NCI-H345 (cell line): ENCODE measurements at regions not wholly inside any gene's neighbourhood (a gene's known extent, or its start where the extent isn't known, plus 50 kb on each side); places are given as distances from the start of the nearest gene placed in this dataset.
A peak's percentile ranks its signal among the peaks of the same experiment; 100 is the strongest.
"Not testable (repeated sequence)": the region's sequence is repeated elsewhere in the genome, so short reads cannot be mapped to it uniquely, and the experiment has no call there.

Experiments used
- DNase-seq: peaks from one replicate; lab custom pipeline; 2025; lab: John Stamatoyannopoulos, UW

DNA sequence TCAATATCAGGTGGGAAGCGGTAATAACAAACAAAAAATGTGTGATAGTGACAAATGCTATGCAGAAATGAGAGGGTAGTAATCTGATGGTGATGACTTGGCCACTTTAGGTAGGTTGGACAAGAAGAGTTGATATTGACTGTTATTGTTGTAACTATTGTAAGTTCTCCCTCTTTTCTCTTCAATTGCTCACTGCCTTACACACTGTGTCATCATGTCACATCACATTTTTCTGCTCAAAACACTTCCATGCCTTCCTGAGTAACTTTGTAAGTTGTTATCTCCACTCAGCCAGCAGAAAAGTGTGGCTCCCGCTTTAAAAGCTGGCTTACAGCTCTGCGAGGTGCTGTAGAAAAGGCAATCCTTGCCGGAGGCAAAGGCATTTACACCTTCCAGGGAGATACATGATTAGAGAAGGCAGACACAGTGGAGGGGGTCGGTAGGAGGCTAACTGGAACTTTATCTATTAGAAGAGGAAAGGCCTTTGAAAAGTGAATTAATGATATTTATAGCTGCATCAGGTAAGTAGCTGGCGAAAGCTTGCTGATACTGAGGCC is 85.2 kb upstream of the CLINT1 start:
- no peak for DNase-seq

DNA sequence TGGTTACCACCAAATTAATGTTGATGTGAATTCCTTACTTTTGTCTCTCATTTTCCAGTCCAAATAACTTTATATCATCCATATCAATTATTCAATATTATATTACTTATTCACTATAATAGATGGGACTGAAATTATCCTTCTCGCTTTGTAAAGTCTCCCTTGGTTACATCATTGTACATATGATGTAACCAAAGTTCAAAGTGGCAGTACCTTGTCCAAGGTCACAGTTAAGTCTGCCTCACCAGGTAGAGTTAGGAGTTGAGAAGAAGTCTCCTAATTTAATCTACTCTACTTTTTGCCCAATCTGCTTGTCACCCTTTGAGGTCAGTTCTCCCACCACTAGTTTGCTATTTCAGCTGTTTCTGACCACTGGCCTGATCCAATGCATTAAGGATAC is 83.7 kb upstream of the CLINT1 start:
- no peak for DNase-seq

DNA sequence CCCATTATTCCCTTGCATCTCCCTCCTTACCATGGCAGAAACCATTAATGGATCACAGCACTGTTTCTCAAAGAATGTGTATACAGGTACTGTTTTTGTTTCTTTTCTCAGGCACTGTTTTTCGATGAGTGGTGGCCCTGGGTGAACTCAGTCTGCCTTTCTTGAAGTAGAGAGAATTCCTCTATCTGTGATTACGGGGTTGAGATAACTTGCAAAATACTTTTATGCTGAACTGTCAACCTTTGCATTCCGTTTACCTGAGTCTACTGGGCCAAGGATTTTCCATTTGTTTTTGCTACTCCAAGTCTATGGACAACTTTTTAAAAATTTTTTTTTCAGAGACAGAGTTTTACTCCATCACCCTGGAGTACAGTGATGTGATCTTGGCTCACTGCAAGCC is 82.7 kb upstream of the CLINT1 start:
- DNase-seq = no peak

DNA sequence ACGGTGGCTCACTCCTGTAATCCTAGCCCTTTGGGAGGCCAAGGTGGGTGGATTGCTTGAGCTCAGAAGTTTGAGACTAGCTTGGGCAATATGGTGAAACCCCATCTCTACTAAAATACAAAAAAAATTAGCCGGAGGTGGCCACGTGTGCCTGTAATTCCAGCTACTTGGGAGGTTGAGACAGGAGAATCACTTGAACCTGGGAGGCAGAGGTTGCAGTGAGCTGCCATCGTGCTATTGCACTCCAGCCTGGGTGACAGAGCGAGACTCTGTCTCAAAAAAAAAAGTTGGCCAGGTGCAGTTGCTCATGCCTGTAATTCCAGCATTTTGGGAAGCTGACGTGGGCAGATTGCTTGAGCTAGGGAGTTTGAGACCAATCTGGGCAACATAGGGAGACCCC is 79.2 kb upstream of the CLINT1 start:
- not testable (repeated sequence) for DNase-seq

DNA sequence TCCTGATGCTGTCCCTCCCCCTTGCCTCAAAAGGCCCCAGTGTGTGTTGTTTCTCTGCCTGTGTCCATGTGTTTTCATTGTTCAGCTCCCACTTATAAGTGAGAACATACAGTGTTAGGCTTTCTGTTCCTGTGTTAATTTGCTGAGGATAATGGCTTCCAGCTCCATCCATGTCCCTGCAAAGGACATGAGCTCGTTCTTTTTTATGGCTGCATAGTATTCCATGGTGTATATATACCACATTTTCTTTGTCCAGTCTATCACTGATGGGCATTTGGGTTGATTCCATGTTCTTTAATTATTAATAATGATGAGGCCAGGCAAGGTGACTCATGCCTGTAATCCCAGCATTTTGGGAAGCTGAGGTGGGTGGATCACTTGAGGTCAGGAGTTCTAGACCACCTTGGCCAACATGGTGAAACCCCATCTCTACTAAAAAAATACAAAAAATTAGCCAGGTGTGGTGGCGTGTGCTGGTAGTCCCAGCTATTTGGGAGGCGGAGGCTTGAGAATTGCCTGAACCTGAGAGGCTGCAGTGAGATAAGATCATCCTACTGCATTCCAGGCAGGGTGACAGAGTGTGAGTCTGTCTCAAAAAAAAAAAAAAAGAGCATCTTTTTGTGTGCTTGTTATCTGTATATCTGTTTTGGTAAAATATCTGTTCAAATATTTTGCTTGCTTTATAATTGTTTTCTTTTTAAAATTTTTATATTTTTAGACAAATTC is 78.0 kb upstream of the CLINT1 start:
- DNase-seq = not testable (repeated sequence)

DNA sequence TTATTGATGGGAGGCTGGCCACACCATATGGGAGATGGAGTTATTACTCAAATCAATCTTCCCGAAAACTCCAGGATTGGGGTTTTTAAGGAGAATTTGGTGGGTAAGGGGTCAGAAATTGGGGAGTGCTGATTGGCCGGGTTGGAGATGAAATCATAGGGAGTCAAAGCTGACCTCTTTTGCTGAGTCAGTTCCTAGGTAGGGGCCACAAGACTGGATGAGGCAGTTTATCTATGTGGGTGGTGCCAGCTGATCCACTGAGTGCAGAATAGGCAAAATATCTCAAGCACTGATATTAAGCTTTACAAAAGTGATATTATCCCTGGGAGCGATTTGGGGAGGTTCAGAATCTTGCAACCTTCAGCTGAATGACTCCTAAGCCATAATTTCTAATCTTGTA is 75.7 kb upstream of the CLINT1 start:
- DNase-seq = no peak

DNA sequence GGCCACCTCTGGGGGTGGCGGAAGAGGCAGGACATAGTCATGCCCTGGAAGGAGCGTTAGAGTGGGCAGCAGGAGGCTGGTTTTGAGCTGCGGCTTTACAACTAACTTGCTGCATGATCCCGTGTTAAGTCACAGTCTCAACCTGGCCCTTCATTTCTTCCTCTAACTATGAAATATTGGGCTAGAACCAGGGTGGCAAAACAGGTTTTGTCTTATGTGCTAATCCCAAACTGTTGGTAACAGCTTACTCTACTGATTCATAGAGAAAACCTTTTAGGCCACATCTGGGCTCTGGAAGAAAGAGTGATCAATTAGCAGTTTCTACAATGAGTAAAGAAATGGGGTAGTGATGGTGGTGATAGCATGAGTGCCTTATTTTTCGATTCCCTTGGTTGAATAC is 74.1 kb upstream of the CLINT1 start:
- DNase-seq = no peak

DNA sequence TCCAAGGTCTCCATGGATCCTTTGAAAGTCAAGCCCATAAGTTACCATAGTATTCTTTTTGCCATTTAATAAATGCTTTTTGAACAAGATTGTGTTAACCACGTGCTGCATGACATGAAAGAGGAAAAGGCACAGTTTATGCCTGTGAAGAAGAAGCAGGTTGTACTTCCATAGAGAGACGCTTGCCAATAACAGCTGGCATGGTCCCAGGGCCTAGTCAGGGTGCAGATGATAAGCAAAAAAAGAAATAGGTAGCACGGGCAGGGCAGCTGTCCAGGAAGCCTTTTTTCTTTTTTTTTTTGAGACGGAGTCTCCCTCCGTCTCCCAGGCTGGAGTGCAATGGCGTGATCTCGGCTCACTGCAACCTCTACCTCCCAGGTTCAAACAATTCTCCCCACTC is 71.8 kb upstream of the CLINT1 start:
- no peak for DNase-seq

DNA sequence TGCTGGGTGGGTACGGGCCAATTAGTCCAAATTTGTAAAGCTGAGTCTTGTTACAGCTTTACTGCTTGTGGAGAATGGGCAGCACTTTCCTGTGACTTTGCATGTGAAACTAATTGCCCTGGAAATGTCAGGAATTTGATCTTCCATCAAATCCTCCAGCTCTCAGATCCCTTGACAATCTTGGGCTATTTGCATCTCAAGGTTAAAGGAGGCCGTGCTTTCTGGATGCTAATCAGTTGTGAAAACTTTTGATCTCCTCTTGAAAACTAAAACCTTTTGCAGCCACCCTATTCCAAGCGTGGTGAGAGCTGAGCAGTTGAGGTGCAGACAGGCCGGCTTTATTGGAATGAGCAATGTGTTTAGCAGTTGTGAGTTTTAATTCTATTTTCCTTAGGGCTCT is 68.0 kb upstream of the CLINT1 start:
- no peak for DNase-seq

DNA sequence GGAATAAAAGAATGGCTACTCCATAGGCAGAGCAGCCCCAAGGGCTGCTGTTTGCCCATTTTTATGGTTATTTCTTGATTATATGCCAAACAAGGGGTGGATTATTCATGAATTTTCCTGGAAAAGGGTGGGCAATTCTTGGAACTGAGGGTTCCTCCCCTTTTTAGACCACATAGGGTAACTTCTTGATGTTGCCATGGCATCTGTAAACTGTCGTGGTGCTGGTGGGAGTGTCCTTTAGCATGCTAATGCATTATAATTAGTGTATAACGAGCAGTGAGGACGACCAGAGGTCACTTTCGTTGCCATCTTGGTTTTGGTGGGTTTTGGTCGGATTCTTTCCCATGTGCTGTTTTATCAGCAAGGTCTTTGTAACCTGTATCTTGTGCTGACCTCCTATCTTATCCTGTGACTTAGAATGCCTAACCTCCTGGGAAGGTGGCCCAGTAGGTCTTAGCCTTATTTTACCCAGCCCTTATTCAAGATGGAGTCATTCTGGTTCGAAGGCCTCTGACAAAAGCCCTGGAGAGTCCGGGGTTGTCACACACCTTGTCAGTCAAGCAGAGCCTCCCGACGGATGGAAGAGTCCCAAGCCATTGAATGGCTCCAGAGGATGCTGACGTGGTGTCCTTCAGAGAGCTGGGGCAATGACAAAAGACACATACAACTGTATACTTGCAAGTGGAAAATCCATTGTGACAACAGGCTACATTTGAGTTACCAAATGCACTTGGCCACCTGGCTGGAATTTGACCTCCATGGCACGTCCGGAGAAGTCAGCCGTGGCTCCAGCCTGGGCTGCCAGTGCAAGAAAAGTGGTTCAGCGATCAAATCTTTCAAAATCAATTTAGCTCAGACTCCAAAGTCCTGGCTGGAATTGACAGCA is 67.1 kb upstream of the CLINT1 start:
- no peak for DNase-seq

DNA sequence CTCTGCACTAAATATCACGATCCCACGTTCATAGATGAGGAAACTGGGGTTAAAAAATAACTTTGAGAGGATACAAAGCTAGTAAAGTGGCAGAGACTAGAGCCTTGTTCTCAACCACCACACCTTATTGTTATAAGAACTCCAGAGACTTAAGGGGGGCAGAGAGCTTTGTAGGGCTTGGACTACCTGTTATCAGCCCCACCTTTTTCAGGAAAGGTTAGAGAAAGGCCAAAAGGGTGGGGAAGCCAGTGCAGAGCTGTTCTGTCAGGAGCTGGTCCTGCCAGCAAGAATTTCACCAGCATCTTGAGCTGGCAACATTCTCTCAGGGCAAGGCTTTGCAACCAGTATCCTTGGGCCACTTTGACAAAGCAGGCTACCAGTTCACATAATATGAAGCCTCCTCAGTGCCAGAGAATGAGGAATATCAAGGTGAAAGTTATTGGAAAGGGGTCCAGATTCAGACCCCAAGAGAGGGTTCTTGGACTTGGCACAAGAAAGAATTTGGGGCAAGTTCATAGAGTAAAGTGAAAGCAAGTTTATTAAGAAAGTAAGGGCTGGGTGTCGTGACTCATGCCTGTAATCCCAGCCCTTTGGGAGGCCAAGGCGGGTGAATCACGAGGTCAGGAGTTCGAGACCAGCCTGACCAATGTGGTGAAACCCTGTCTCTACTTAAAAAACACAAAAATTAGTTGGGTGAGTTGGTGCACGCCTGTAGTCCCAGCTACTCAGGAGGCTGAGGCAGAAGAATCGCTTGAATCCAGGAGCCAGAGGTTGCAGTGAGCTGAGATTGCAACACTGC is 66.2 kb upstream of the CLINT1 start:
- no peak for DNase-seq

DNA sequence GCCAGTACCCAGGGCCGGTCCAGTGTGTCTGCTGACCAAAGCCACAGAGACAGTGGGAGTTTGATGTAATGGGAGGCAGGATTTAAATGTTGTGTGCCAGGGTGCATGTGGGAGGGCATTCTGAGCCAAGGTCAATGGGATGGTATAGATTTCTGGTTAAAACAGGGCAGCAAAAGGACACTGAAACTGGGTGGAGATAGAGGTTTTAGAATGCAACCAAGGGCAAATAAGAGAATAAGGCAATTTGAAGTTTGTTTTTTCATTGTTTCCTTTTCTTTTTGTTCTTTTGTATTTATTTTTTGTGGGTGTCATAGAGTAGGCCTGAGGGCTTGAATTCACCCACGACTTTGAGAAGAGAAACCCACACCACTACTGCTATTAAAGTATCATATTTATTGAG is 65.5 kb upstream of the CLINT1 start:
- no peak for DNase-seq

DNA sequence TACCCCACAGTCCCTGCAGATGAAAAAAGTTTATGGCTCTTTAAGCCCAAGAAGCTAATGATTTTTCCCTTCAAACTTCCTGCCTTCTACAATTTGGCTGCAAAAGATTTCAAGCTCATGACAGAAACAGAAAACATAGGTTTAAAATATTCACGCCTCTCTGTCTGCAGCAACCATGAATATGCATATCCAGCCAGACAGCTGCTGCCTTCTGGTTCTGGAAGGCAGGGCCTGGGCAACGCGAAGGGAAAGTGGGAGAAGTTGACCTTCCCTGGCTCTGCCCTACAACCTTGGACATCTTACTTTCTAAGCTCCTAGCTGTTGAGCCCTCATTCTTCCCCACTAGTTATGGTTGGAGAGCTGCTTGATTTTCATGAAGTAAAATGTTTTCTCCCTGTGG is 64.8 kb upstream of the CLINT1 start:
- no peak for DNase-seq

DNA sequence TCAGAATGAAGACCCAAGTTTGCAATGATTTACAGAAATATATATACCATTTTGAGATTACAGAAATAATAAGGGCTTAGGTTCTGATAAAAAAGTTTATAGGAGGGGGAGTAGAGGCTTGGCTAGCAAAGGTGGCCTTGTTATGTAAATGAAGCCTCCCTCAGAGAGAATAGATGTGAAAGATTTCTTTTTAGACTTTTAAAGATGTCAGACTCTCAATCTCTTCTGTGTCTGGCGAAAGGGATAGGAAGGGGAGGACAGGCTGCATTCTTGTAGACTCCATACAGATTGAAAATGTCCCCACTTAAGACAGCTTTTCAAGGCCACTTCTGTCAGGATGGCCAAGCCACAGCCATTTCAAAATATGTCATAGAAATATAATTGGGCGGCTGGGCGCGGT is 63.1 kb upstream of the CLINT1 start:
- DNase-seq = no peak

DNA sequence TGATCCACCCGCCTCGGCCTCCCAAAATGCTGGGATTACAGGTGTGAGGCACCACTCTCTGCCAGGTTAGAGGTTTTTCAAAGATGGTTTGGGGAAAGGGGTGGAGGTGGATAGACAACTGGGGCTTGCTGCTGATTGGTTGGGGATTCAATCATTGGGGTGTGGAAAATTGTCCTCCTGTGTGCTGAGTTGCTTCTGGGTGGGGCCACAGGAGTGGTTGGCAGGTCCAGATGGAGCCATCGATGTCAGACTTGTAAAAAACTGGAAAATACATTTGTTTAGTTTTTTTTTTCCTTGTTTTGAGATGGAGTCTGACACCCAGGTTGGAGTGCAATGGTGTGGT is 61.9 kb upstream of the CLINT1 start:
- DNase-seq = no peak

DNA sequence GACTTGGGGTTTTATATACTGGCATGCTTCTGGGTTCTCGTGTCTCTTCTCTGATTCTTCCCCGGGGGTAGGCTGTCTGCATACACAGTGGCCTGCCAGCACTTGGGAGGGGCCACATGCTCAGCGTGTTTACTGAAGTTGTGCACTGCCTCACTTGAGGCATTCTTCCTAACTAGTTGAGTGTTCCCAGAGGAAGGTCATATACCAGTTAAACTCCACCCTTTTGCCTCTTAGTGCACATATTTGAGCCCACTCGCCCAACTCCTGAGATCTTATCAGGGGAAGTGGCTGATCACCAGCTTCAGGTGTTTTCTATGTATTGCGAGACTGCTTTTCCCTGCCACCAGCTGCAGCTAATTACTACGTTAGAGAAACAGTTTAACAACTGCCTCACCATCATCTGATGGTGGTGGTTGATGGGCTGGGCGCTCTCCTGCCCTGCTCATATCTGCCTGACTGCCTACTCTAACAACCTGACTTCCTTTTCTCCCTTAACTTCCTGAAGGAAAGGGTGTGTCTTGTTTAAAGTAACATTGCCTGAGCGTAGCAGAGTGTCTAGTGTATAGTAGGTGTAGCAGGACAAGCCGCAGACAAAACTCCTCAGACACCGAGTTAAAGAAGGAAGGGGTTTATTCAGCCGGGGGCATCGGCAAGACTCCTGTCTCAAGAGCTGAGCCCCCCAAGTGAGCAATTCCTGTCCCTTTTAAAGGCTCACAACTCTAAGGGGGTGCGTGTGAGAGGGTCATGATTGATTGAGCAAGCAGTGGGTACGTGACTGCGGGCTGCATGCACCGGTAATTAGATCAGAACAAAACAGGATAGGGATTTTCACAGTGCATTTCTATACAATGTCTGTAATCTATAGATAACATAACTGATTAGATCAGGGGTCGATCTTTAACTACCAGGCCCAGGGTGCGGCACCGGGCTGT is 60.1 kb upstream of the CLINT1 start:
- no peak for DNase-seq

DNA sequence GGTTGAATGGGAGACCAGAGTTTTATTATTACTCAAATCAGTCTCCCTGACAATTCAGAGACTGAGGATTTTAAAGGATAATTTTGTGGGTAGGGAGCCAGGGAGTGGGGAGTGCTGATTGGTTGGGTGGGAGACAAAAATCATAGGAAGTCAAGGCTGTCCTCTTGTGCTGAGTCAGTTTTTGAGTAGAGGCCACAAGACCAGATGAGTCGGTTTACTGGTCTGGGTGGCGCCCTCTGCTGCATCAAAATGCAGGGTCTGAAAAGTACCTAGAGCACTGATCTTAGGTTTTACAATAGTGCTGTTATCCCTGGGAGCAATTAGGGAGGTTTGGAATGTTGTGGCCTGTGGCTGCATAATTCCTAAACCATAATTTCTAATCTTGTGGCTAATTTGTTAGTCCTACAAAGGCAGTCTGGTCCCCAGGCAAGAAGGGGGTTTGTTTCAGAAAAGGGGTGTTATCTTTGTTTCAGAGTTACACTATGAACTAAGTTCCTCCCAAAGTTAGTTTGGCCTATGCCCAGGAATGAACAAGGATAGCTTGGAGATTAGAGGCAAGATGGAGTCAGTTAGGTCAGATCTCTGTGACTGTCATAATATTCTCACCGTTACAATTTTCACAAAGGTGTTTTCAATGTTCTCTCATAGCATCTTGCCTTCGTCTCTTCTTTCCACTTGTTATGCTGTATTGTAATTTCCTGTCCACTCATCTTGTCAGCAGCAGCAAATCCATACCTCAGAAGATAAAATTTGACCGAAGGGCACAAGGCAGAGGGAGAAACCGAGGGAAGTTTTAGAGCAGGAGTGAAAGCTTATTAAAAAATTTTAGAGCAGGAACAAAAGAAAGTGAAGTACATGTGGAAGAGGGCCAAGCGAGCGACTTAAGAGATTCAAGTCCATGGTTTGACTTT is 59.2 kb upstream of the CLINT1 start:
- peak; percentile 53 for DNase-seq

DNA sequence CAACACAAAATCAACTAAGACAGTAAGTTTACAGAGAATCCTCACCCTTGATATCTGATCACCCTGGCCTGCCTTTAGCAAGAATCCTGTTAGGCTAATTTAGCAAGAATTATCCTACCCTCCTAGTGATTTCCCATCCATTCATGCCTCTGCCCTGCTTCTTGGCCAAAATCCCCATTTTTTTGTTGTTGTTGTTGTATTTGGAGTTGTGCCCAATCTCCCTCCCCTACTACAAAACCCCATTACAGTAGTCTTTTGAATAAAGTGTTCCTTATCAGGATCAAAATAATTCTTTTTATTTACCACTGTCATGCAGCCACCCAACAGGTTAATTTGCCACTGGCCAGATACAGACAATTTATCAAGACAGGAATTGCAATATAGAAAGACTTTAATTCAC is 58.5 kb upstream of the CLINT1 start:
- no peak for DNase-seq

DNA sequence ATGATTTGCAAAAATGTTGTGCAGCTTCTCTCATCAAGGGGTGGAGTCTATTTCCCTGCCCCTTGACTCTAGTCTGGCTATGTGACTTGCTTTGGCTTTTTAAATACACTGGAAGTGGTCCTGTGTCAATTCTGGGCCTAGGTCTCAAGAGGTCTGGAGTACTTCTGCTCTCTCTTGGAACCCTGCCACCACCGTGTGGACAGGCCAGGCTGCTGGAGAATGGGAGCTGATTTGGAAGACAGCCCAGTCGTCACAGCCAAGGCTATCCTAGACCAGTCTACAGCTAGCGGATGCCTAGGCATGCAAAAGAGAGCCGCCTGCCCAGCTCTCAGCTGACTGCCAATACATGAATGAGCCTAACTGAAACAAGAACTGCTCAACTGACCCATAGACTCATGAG is 56.7 kb upstream of the CLINT1 start:
- peak; percentile 83 for DNase-seq

DNA sequence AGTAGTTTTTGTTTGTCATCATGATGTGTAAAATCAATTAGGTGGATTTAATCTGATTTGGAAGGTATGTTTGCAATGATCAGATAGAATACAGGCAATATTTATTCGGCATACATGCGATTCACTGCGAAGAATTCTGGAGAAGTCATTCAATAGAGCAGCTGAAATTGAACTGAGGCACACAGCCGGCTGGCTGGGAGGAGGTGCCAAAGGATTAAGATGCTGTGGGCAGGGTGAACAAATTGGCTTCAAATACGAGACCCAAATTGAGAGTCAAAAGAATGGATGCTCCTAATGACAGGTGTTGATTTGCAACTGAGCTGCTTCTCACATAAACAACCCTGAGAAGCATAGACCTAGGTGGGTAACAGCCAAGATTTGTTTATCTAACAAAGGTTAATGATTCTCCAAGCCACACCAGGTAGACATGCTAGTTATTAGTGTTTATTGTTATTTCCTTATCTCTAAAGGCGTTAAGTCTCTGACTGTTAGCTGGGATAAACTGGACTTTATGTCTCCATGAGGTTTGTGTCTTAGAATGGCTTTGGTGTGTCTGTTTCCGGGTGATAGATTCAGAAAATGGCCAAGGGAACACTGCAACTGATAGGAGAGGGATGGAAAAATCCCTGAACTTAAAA is 55.3 kb upstream of the CLINT1 start:
- DNase-seq = no peak
